Esophagus muscularis mucosa (tissue), 4 donors: ENCODE measurements at regions not wholly inside any gene's neighbourhood (a gene's known extent, or its start where the extent isn't known, plus 50 kb on each side); places are given as distances from the start of the nearest gene placed in this dataset.

ENCODE experiments used
- DNase-seq: peaks from one replicate; pipeline ENCODE4 v3.0.0-alpha.2; 2017; ENCODE audit errors: extremely low spot score
- H3K27ac ChIP-seq, 4 donors: fragments of 200-600 bp; sonication (generic); replicated peaks in 1 of 4; 1 replicate in 3 of 4; 2 replicates in 1 of 4; pipeline ENCODE4 v1.5.1; 2016 to 2019; ENCODE audit warnings: mild to moderate bottlenecking in 1 of 4
- H3K27me3 ChIP-seq, 4 donors: fragments of 200-600 bp; sonication (generic); one replicate each; pipeline versions ENCODE4 v1.5.1 to v1.6.0; 2016 to 2019
- H3K36me3 ChIP-seq, 4 donors: fragments of 200-600 bp; sonication (generic); one replicate each; pipeline ENCODE4 v1.5.1; 2016 to 2019
- H3K4me1 ChIP-seq, 4 donors: fragments of 200-600 bp; sonication (generic); one replicate each; pipeline ENCODE4 v1.5.1; 2016 to 2019
- H3K4me3 ChIP-seq, 4 donors: fragments of 200-600 bp; sonication (generic); 1 replicate in 2 of 4; 2 replicates in 2 of 4; pipeline ENCODE4 v1.5.1; 2016 to 2019; ENCODE audit warnings: mild to moderate bottlenecking in 4 of 4, moderate library complexity in 1 of 4
- H3K9me3 ChIP-seq, 4 donors: fragments of 200-600 bp; sonication (generic); 1 replicate in 3 of 4; 2 replicates in 1 of 4; pipeline ENCODE4 v1.5.1; 2016 to 2019
- CTCF ChIP-seq, 3 experiments: fragments of 200-600 bp in 2 of 3; fragments of 450-650 bp in 1 of 3; sonication (generic) in 2 of 3; IDR thresholded peaks; one replicate each; pipeline ENCODE4 v1.5.1; 2017 to 2019; ENCODE audit warnings: antibody characterized with exemption in 3 of 3, mild to moderate bottlenecking in 2 of 3, moderate library complexity in 1 of 3
- EP300 ChIP-seq: sonication (generic); formaldehyde crosslinking; IDR thresholded peaks from one replicate; pipeline ENCODE4 v1.6.1; 2017; ENCODE audit warnings: antibody characterized with exemption
- POLR2A ChIP-seq: fragments of 450-650 bp; IDR thresholded peaks from one replicate; pipeline ENCODE4 v1.6.1; 2017; ENCODE audit warnings: antibody characterized with exemption, moderate library complexity, mild to moderate bottlenecking, low read depth
- POLR2AphosphoS5 ChIP-seq, 2 donors: sonication (generic); formaldehyde crosslinking; IDR thresholded peaks; one replicate each; pipeline ENCODE4 v1.6.1; 2017; ENCODE audit warnings: antibody characterized with exemption in 2 of 2
- WGBS: methylation state at CpG from one replicate; pipeline ENCODE4 v1.1.5; 2018; 5-methylcytosine and 5-hydroxymethylcytosine counted together
- intact Hi-C: fragments of 100-400 bp; cut with DNase I; formaldehyde crosslinking; loops from one replicate; pipeline ENCODE4 v1.15.1; 2023

GRCh38 chr3:116980099-116980498, 270.5 kb downstream of the TUSC7 start:
- no peaks in the 10 kb centered on the region for H3K36me3 ChIP-seq
- no peak overlapping the region for H3K27ac ChIP-seq
- DNase-seq: no peak
- no peaks in the 10 kb centered on the region for H3K27me3 ChIP-seq
- no peak overlapping the region for H3K4me3 ChIP-seq
- no peak for TF ChIP-seq POLR2AphosphoS5 (IDR thresholded peaks at IDR 0.05)
- no peak for TF ChIP-seq POLR2A
- TF ChIP-seq EP300: no peak
- TF ChIP-seq CTCF (IDR thresholded peaks at IDR 0.05): no peak
- no peaks in the 10 kb centered on the region for H3K4me1 ChIP-seq
- intact Hi-C loops: no loop called here
- WGBS: 63% methylated on average over 3 of the region's 3 CpGs
- H3K9me3 ChIP-seq: peaks cover 0 to under 1% (median 0%) of the 10 kb centered on the region in 4 donors

- TF ChIP-seq POLR2AphosphoS5 (IDR thresholded peaks at IDR 0.05) (no peak), POLR2A (no peak), CTCF (IDR thresholded peaks at IDR 0.05) (no peak), EP300 (no peak)
- DNase-seq: no peak
- no peaks in the 10 kb centered on the region for H3K36me3 ChIP-seq
- intact Hi-C loops: no loop called here
- no peak overlapping the region for H3K27ac ChIP-seq
- no peak overlapping the region for H3K4me3 ChIP-seq
- peaks cover 0 to 5% (median 0%) of the 10 kb centered on the region in 4 donors for H3K9me3 ChIP-seq
- H3K4me1 ChIP-seq: no peaks in the 10 kb centered on the region
- whole genome bisulfite sequencing: 73% methylated on average over 5 of the region's 5 CpGs
- no peaks in the 10 kb centered on the region for H3K27me3 ChIP-seq
These were observed 271.5 kb downstream of the TUSC7 start for GRCh38 chr3:116981089-116981488.

GRCh38 chr3:116984301-116984700, 274.7 kb downstream of the TUSC7 start:
- intact Hi-C loops: no loop called here
- no peak for TF ChIP-seq EP300
- TF ChIP-seq POLR2A: no peak
- TF ChIP-seq POLR2AphosphoS5 (IDR thresholded peaks at IDR 0.05): no peak
- TF ChIP-seq CTCF (IDR thresholded peaks at IDR 0.05): no peak
- Histone ChIP-seq H3K4me1 (no peaks in the 10 kb centered on the region), H3K27ac (no peak overlapping the region), H3K27me3 (no peaks in the 10 kb centered on the region), H3K4me3 (no peak overlapping the region), H3K36me3 (no peaks in the 10 kb centered on the region), H3K9me3 (peaks cover 0 to 5% (median 0%) of the 10 kb centered on the region in 4 donors)
- DNase-seq: no peak

GRCh38 chr3:116994351-116994879, 284.8 kb downstream of the TUSC7 start:
- no peaks in the 10 kb centered on the region for H3K27me3 ChIP-seq
- DNase-seq: no peak
- WGBS: 47% methylated on average over 3 of the region's 3 CpGs
- H3K4me1 ChIP-seq: no peaks in the 10 kb centered on the region
- no peaks in the 10 kb centered on the region for H3K9me3 ChIP-seq
- no peaks in the 10 kb centered on the region for H3K36me3 ChIP-seq
- TF ChIP-seq CTCF (IDR thresholded peaks at IDR 0.05): no peak
- no peak for TF ChIP-seq EP300
- no peak for TF ChIP-seq POLR2A
- TF ChIP-seq POLR2AphosphoS5 (IDR thresholded peaks at IDR 0.05): no peak
- no peak overlapping the region for H3K27ac ChIP-seq
- intact Hi-C loops: no loop called here
- H3K4me3 ChIP-seq: no peak overlapping the region

- H3K36me3 ChIP-seq: no peaks in the 10 kb centered on the region
- DNase-seq: no peak
- TF ChIP-seq CTCF (IDR thresholded peaks at IDR 0.05) (no peak), POLR2A (no peak)
- no peaks in the 10 kb centered on the region for H3K9me3 ChIP-seq
- H3K4me1 ChIP-seq: no peaks in the 10 kb centered on the region
- no peaks in the 10 kb centered on the region for H3K27me3 ChIP-seq
- intact Hi-C loops: no loop called here
- H3K4me3 ChIP-seq: no peak overlapping the region
- no peak overlapping the region for H3K27ac ChIP-seq
These were observed 293.9 kb downstream of the TUSC7 start for GRCh38 chr3:117003501-117003900.
